HG02571 (cell line): ENCODE measurements at regions not wholly inside any gene's neighbourhood (a gene's known extent, or its start where the extent isn't known, plus 50 kb on each side); places are given as distances from the start of the nearest gene placed in this dataset.
"Not testable (repeated sequence)": the region's sequence is repeated elsewhere in the genome, so short reads cannot be mapped to it uniquely, and the experiment has no call there.

Source experiments
- ATAC-seq: cut with Tn5 transposase; IDR thresholded peaks from one replicate; pipeline ENCODE4 v1.9.1; 2021; ENCODE audit warnings: mild to moderate bottlenecking, moderate library complexity; ENCODE audit not compliant: unreplicated experiment

GRCh38 chr7:91398341-91398740 lies 134.1 kb downstream of the FZD1 start:
- ATAC-seq: no peak

GRCh38 chr7:91405092-91405788 lies 141.0 kb downstream of the FZD1 start:
- ATAC-seq: no peak

- not testable (repeated sequence) for ATAC-seq
These were observed 141.6 kb downstream of the FZD1 start for GRCh38 chr7:91405873-91406272.

- no peak for ATAC-seq
These were observed 143.7 kb downstream of the FZD1 start for GRCh38 chr7:91407942-91408341.

- ATAC-seq: no peak
These were observed 144.3 kb downstream of the FZD1 start for GRCh38 chr7:91408388-91409154.

- ATAC-seq: no peak
These were observed 146.8 kb downstream of the FZD1 start for GRCh38 chr7:91411060-91411459.

- ATAC-seq: no peak
These were observed 148.1 kb downstream of the FZD1 start for GRCh38 chr7:91412298-91412697.

GRCh38 chr7:91414734-91415133 lies 150.5 kb downstream of the FZD1 start:
- no peak for ATAC-seq

GRCh38 chr7:91416155-91416865 lies 152.1 kb downstream of the FZD1 start:
- ATAC-seq: no peak

- ATAC-seq: no peak
These were observed 156.4 kb downstream of the FZD1 start for GRCh38 chr7:91420606-91421005.

GRCh38 chr7:91421018-91421417 lies 156.8 kb downstream of the FZD1 start:
- no peak for ATAC-seq

GRCh38 chr7:91424371-91424770 lies 160.1 kb downstream of the FZD1 start:
- no peak for ATAC-seq

GRCh38 chr7:91425149-91425548 lies 160.9 kb downstream of the FZD1 start:
- ATAC-seq: no peak

GRCh38 chr7:91427051-91427450 lies 162.8 kb downstream of the FZD1 start:
- ATAC-seq: no peak

GRCh38 chr7:91431601-91432000 lies 167.4 kb downstream of the FZD1 start:
- no peak for ATAC-seq

- ATAC-seq: no peak
These were observed 170.6 kb downstream of the FZD1 start for GRCh38 chr7:91434836-91435235.

GRCh38 chr7:91435381-91436059 lies 171.3 kb downstream of the FZD1 start:
- no peak for ATAC-seq

- no peak for ATAC-seq
These were observed 172.4 kb downstream of the FZD1 start for GRCh38 chr7:91436655-91437054.

- not testable (repeated sequence) for ATAC-seq
These were observed 176.0 kb downstream of the FZD1 start for GRCh38 chr7:91440198-91440597.

GRCh38 chr7:91443862-91444261 lies 179.6 kb downstream of the FZD1 start:
- no peak for ATAC-seq

- no peak for ATAC-seq
These were observed 182.6 kb downstream of the FZD1 start for GRCh38 chr7:91446819-91447218.
